ENCODE measurements at regions not wholly inside any gene's neighbourhood (a gene's known extent, or its start where the extent isn't known, plus 50 kb on each side); places are given as distances from the start of the nearest gene placed in this dataset.

DNA sequence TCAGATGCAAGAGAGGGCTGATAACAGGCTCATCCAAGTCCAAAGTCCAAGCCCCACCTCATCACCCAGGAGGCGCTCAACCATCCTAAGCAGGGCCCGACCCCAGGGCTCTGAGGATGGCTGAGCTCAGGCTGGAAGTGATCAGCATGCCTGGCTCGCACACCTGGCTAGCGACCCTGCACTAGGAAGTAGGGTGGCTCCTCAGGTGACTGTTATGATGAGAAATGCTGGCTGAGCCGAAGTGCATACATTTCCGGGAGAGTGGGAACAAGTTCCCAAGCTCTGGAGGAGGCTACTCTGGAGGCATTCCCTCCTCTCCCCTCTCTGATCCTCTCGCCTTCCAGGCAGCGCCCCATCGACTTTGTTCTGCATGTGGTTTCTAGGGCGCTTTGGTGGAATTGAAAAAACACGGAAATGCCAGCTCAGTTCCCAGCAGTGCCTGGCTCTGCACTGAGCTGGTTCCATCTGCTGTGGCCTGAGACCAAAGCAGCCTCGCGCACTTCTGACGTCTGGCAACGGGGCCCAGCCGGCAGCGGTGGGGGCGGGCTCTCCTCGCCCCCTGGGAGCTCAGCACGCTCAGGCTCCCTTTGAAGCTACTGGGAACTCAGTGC lies 130.3 kb downstream of the IRF8 start:
- DNase-seq (ENCODE audit: low read depth, low spot score) = no peak
- Histone ChIP-seq H3K4me1 (ENCODE audit: control insufficient read depth, insufficient read depth, low read length) (peaks cover 2% of the 10 kb centered on the region), H3K4me3 (ENCODE audit: low read length) (no peak overlapping the region), H3K27me3 (ENCODE audit: control insufficient read depth, insufficient read depth, low read length) (no peaks in the 10 kb centered on the region), H3K27ac (ENCODE audit: low read length) (no peak overlapping the region), H3K9me3 (ENCODE audit: control insufficient read depth, insufficient read depth, low read length) (no peaks in the 10 kb centered on the region), H3K36me3 (ENCODE audit: control insufficient read depth, insufficient read depth, low read length) (no peaks in the 10 kb centered on the region)
- WGBS (ENCODE audit: insufficient coverage, insufficient read length) = no CpG with 5 or more reads among the region's 20 CpGs

DNA sequence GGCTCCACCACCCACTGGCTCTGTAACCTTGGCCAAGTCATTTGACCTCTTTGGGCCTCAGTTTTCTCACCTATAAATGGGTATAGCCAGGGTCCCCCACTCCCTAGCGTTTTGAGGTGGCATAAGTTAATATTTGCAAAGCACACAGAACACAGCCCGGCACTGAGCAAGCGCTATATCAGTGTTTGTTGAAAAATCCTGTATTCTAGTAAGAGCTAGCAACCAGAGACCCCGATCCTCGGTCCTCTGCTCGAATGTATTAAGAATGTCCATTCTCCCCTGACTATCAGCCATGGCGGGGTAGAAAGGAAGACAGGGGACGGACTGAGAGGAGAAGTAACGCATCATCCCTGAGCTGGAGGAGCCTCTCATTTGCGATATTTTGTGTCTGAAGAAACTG lies 131.2 kb downstream of the IRF8 start:
- no peak overlapping the region for H3K4me3 ChIP-seq (ENCODE audit: low read length)
- no peak overlapping the region for H3K27ac ChIP-seq (ENCODE audit: low read length)
- no peaks in the 10 kb centered on the region for H3K27me3 ChIP-seq (ENCODE audit: control insufficient read depth, insufficient read depth, low read length)
- WGBS (ENCODE audit: insufficient coverage, insufficient read length) = no CpG with 5 or more reads among the region's 10 CpGs
- no peak for DNase-seq (ENCODE audit: low read depth, low spot score)
- peaks cover 2% of the 10 kb centered on the region for H3K4me1 ChIP-seq (ENCODE audit: control insufficient read depth, insufficient read depth, low read length)
- H3K36me3 ChIP-seq (ENCODE audit: control insufficient read depth, insufficient read depth, low read length) = no peaks in the 10 kb centered on the region
- no peaks in the 10 kb centered on the region for H3K9me3 ChIP-seq (ENCODE audit: control insufficient read depth, insufficient read depth, low read length)

DNA sequence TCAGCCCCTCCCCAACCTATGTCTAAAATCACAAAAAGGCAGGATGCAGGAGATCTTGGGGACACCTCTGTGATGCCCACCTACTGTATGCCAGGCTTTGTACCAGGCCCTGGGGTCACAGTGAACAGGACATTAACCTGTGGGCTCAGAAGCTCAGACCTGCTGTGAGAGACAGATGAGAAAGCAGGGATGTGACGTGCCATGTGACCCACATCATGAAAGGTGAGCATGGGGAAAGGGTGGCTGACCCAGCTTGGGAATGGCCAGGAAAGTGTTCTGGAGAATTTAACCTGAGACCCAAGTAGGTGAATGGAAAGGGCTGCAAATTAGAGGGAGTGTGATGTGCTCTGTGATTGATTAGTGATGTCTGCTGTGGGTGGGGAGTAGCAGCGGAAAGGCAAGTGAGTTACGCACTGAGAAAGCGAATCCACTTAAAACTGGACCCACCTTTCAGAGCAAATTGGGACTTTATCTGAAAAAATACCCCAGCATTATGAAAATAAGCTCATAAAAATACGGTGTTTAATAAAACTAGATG lies 132.2 kb downstream of the IRF8 start:
- Histone ChIP-seq H3K27ac (ENCODE audit: low read length) (no peak overlapping the region), H3K9me3 (ENCODE audit: control insufficient read depth, insufficient read depth, low read length) (no peaks in the 10 kb centered on the region), H3K27me3 (ENCODE audit: control insufficient read depth, insufficient read depth, low read length) (no peaks in the 10 kb centered on the region), H3K36me3 (ENCODE audit: control insufficient read depth, insufficient read depth, low read length) (no peaks in the 10 kb centered on the region), H3K4me3 (ENCODE audit: low read length) (no peak overlapping the region), H3K4me1 (ENCODE audit: control insufficient read depth, insufficient read depth, low read length) (peaks cover 2% of the 10 kb centered on the region)
- WGBS (ENCODE audit: insufficient coverage, insufficient read length) = no CpG with 5 or more reads among the region's 5 CpGs
- DNase-seq (ENCODE audit: low read depth, low spot score) = no peak

DNA sequence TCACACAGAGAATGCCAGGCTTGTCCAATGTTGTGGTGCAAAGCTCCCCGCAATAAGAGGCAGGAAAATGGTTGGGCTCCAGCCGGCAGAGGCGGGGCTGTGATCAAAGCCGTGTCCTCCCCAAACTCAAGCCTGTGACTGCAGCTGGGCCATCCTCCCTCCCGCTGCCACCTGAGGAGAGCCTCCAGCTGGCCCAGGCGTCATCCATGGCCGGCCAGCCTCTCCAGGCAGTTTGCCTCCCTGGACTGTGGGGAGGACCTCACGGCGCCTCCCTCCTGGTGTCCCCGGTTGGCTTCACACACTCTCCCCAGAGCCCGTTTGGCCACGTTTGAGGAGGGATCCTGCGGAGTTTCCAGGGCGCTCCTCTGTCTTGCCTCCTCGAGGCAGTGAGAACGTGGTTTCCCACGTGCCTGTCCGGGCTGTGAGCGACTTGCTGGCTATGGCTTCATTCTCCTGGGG lies 134.1 kb downstream of the IRF8 start:
- Histone ChIP-seq H3K4me1 (ENCODE audit: control insufficient read depth, insufficient read depth, low read length) (peaks cover 2% of the 10 kb centered on the region), H3K4me3 (ENCODE audit: low read length) (no peak overlapping the region), H3K9me3 (ENCODE audit: control insufficient read depth, insufficient read depth, low read length) (no peaks in the 10 kb centered on the region), H3K36me3 (ENCODE audit: control insufficient read depth, insufficient read depth, low read length) (no peaks in the 10 kb centered on the region), H3K27ac (ENCODE audit: low read length) (no peak overlapping the region), H3K27me3 (ENCODE audit: control insufficient read depth, insufficient read depth, low read length) (no peaks in the 10 kb centered on the region)
- no CpG with 5 or more reads among the region's 19 CpGs for WGBS (ENCODE audit: insufficient coverage, insufficient read length)
- no peak for DNase-seq (ENCODE audit: low read depth, low spot score)

DNA sequence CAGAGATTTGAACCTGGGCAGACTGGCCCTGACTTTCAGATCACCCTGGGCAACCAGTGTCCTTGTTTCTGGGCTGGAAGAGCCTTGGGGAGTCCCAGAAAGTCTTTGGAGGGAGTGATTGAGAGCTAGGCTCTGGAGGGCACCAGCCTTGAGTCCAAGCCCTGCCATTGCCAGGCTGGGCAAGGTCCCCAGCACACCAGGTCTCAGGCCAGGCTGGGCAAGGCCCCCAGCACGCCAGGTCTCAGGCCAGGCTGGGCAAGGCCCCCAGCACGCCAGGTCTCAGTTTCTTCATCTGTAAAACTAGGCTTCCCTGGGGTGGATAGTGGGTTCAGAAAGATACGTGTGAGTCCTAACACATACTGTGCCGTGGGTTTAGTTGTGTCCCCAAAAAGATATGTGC lies 135.0 kb downstream of the IRF8 start:
- Histone ChIP-seq H3K4me1 (ENCODE audit: control insufficient read depth, insufficient read depth, low read length) (peaks cover 2% of the 10 kb centered on the region), H3K9me3 (ENCODE audit: control insufficient read depth, insufficient read depth, low read length) (no peaks in the 10 kb centered on the region), H3K27ac (ENCODE audit: low read length) (no peak overlapping the region), H3K27me3 (ENCODE audit: control insufficient read depth, insufficient read depth, low read length) (no peaks in the 10 kb centered on the region), H3K4me3 (ENCODE audit: low read length) (no peak overlapping the region), H3K36me3 (ENCODE audit: control insufficient read depth, insufficient read depth, low read length) (no peaks in the 10 kb centered on the region)
- DNase-seq (ENCODE audit: low read depth, low spot score) = no peak
- no CpG with 5 or more reads among the region's 4 CpGs for WGBS (ENCODE audit: insufficient coverage, insufficient read length)

DNA sequence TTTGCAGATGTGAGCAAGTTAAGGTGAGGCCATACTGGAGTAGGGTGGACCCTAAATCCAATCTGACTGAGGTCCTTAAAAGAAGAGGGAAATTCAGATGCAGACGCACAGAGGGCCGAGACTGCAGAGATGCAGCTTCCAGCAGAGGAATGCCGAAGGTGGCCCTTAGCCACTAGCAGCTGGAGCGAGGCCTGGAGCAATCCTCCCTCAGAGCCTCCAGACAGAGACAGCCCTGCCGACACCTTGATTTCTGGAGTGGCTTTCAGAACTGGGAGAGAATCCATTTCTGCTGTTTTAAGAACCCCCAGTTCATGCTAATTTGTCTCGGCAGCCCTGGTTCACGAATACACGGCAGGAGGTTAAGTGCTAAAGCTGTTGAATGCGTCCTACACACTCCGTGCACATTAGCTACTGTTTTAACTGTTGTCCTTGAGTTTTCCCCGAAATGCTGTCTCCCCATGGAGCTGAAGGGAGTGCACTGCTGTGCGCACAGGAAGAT lies 135.5 kb downstream of the IRF8 start:
- no peak for DNase-seq (ENCODE audit: low read depth, low spot score)
- Histone ChIP-seq H3K27ac (ENCODE audit: low read length) (no peak overlapping the region), H3K36me3 (ENCODE audit: control insufficient read depth, insufficient read depth, low read length) (no peaks in the 10 kb centered on the region), H3K27me3 (ENCODE audit: control insufficient read depth, insufficient read depth, low read length) (no peaks in the 10 kb centered on the region), H3K4me1 (ENCODE audit: control insufficient read depth, insufficient read depth, low read length) (peaks cover 2% of the 10 kb centered on the region; the same call in 1 of the 2 replicates), H3K9me3 (ENCODE audit: control insufficient read depth, insufficient read depth, low read length) (no peaks in the 10 kb centered on the region), H3K4me3 (ENCODE audit: low read length) (no peak overlapping the region)
- no CpG with 5 or more reads among the region's 12 CpGs for WGBS (ENCODE audit: insufficient coverage, insufficient read length)

DNA sequence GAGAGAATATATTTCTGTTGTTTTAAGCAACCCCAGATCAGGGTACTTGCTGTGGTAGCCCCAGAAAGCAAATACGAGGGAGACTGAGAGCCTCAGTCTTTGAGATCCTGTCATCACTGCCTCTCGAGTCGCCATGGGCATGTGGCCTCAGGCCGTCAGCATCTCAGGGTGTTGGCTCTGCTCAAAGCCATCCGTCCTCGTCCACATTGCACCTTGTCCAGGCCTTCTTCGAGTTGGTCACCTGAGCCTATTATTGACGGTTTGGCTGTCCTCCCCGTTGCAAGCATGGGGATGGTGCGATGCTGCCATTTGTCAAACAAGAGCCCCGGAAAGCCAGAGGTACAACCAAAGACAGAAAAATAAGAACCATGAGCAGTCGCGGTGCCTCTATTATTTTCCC lies 136.9 kb downstream of the IRF8 start:
- H3K4me1 ChIP-seq (ENCODE audit: control insufficient read depth, insufficient read depth, low read length) = peaks cover 2% of the 10 kb centered on the region; the same call in 1 of the 2 replicates
- no peak overlapping the region for H3K4me3 ChIP-seq (ENCODE audit: low read length)
- H3K36me3 ChIP-seq (ENCODE audit: control insufficient read depth, insufficient read depth, low read length) = no peaks in the 10 kb centered on the region
- H3K27me3 ChIP-seq (ENCODE audit: control insufficient read depth, insufficient read depth, low read length) = no peaks in the 10 kb centered on the region
- H3K27ac ChIP-seq (ENCODE audit: low read length) = no peak overlapping the region
- WGBS (ENCODE audit: insufficient coverage, insufficient read length) = no CpG with 5 or more reads among the region's 13 CpGs
- no peak for DNase-seq (ENCODE audit: low read depth, low spot score)
- H3K9me3 ChIP-seq (ENCODE audit: control insufficient read depth, insufficient read depth, low read length) = no peaks in the 10 kb centered on the region

DNA sequence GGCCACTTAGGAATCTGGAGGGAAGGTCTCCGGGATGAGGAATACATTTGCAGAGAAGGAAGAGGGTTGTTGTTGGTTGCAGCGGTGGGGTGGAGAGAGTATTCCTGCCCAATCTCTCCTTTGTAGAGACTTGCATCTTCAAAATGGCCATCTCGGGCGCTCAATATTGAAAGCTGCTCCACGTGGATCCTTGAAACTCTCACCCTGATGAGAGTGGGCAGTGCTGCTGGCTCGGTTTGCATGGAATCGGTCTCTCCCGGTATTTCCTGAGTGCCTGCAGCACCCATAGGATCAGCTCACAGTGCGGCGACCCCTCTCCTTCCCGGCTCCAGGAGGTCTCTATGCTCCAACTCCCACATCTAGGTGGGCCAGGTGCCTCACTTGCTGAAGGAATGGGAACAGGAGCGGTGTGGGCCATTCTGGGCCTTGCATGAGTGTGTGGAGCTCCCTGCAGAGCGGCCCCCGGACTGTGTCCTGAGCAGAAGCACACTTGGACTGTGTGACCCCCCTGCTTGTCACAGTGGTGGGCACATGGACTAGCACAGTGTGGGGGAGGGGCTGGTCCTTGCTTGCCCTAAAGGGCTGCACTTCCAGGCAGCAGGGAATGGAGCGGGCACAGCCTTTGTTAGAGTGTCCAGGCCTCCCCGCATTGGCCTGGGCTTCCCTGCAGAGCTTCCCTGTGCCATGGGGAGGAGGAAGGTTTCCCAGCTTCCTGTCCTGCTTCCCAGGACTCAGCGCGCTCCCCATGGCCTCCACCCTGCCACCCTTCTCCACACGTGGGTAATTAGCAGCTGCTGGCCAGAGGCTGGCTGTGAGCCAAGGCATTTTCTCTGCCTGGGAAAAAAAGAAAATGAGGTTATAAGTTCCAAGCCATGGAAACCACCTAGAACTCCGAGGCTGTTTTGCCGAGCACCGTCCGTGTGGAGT lies 139.3 kb downstream of the IRF8 start:
- H3K9me3 ChIP-seq (ENCODE audit: control insufficient read depth, insufficient read depth, low read length) = no peaks in the 10 kb centered on the region
- no CpG with 5 or more reads among the region's 23 CpGs for WGBS (ENCODE audit: insufficient coverage, insufficient read length)
- H3K27me3 ChIP-seq (ENCODE audit: control insufficient read depth, insufficient read depth, low read length) = no peaks in the 10 kb centered on the region
- no peak overlapping the region for H3K27ac ChIP-seq (ENCODE audit: low read length)
- no peak for DNase-seq (ENCODE audit: low read depth, low spot score)
- no peak overlapping the region for H3K4me3 ChIP-seq (ENCODE audit: low read length)
- no peaks in the 10 kb centered on the region for H3K4me1 ChIP-seq (ENCODE audit: control insufficient read depth, insufficient read depth, low read length)
- H3K36me3 ChIP-seq (ENCODE audit: control insufficient read depth, insufficient read depth, low read length) = no peaks in the 10 kb centered on the region

DNA sequence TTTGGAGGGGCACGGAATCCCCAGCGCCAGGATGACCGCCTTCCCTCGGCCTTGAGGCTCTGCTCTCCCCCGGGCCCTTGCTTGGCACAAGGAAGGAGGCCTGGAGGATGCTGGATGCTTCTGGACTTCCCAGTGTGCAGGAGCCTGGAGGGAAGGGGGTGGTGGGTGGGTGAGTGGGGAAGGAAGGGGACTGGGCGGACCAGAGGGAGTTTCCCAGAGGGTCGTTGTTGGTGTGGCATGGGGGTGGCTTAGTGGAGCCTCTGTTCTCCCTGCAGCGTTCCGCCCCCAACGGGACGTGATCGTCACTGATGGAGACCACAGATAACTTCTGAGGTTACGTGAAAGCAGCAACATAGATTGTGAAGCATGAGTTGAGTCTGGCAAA lies 140.0 kb downstream of the IRF8 start:
- WGBS (ENCODE audit: insufficient coverage, insufficient read length) = no CpG with 5 or more reads among the region's 13 CpGs
- H3K4me3 ChIP-seq (ENCODE audit: low read length) = no peak overlapping the region

DNA sequence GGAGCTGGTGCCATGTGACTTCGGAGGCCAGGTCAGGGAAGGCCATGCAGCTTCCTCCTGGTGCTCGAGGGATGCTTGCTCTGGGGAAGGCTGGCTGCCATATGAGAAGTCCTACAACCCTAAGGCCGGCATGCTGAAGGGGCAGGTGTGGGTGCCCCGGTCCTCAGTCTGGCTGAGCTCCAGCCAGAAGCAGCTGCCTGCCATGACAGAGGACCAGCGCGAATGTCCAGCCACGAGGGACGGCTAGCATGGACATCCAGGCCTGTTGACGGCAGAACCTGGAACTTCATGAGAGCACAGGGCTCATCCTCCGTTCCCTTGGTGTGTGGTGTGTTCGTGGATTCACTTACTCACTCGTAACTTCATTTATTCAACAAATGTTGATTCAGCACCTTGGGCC lies 140.6 kb downstream of the IRF8 start:
- no CpG with 5 or more reads among the region's 12 CpGs for WGBS (ENCODE audit: insufficient coverage, insufficient read length)
- Histone ChIP-seq H3K4me1 (ENCODE audit: control insufficient read depth, insufficient read depth, low read length) (peaks cover 2% of the 10 kb centered on the region), H3K4me3 (ENCODE audit: low read length) (no peak overlapping the region), H3K9me3 (ENCODE audit: control insufficient read depth, insufficient read depth, low read length) (no peaks in the 10 kb centered on the region), H3K27me3 (ENCODE audit: control insufficient read depth, insufficient read depth, low read length) (no peaks in the 10 kb centered on the region), H3K36me3 (ENCODE audit: control insufficient read depth, insufficient read depth, low read length) (no peaks in the 10 kb centered on the region), H3K27ac (ENCODE audit: low read length) (no peak overlapping the region)
- DNase-seq (ENCODE audit: low read depth, low spot score) = no peak

More for the DNA sequence above, 140.0 kb downstream of the IRF8 start:
- Histone ChIP-seq H3K36me3 (ENCODE audit: control insufficient read depth, insufficient read depth, low read length) (no peaks in the 10 kb centered on the region), H3K9me3 (ENCODE audit: control insufficient read depth, insufficient read depth, low read length) (no peaks in the 10 kb centered on the region), H3K4me1 (ENCODE audit: control insufficient read depth, insufficient read depth, low read length) (no peaks in the 10 kb centered on the region), H3K27me3 (ENCODE audit: control insufficient read depth, insufficient read depth, low read length) (no peaks in the 10 kb centered on the region), H3K27ac (ENCODE audit: low read length) (no peak overlapping the region)
- no peak for DNase-seq (ENCODE audit: low read depth, low spot score)
